HG02642 (cell line): ENCODE measurements at regions not wholly inside any gene's neighbourhood (a gene's known extent, or its start where the extent isn't known, plus 50 kb on each side); places are given as distances from the start of the nearest gene placed in this dataset.

Source experiments
- ATAC-seq: cut with Tn5 transposase; IDR thresholded peaks from one replicate; pipeline ENCODE4 v1.9.1; 2021; ENCODE audit warnings: mild to moderate bottlenecking; ENCODE audit not compliant: unreplicated experiment, poor library complexity

DNA sequence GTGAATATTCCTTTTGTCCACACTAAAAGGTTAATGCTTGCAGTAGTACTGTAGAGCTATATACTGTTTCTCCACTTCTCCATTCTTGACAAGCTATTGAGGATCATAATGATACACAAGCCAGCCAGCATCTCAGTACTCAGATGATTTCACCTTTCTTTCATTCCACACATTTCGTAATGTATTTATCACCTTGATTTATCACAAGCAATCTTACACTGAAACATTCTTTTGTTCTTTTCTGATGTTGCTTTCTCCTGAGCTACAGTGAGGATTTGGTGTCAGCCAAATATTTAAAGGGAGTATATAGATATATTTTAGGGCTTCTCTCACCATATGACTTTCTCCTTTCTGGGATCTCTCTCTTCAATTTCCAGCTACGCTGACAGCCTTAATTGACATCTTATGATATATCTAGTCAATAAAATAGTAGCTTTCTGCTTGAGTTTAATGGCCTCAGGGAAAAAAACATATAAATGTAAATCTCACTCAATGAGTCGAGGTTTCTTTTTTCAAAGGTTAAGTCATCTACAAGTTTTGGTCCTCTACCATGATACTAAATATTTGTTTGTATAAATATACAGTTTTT, 1327.0 kb downstream of the NSUN3 start:
- ATAC-seq = no peak

- no peak for ATAC-seq
These were observed 1331.4 kb downstream of the NSUN3 start for GRCh38 chr3:95394286-95394685.

GRCh38 chr3:95399585-95399984, 1336.7 kb downstream of the NSUN3 start:
- no peak for ATAC-seq

- ATAC-seq = no peak
These were observed 1338.8 kb downstream of the NSUN3 start for GRCh38 chr3:95401693-95402092.

DNA sequence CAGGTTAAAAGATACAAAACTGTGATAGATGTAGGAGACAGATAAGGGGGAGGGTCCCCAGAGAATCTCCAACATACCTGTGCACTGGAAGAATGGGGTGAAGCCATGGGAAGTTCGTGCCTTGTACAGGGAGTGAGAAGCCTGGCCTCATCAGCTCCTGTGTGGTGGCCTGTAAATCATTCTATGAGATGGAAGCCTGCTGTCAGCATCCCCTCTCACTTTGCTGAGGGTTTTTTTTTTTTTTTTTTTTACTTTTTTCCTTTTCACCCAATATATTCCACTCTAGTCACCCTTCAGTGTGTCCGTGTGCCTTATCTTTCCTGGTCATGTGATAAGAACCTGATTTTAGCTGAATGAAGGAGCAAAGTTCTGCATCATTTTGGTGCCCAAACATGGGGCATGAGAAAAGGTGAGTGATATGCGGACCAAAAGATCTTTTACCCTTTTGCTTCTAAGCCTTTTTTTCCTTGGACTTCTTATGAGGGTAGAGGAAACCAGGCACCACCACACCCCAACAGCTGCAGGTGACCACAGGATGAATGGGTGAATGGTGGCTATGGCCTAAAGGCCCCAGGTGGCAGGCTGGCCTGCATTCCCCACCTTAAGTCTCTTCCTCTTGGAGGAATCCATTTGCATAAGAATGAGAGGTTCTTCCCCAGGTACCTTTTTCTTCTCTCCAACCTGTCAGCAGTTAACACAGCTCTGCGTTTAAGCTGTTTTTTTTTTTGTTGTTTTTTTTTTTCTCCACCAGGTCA, 1345.0 kb downstream of the NSUN3 start:
- ATAC-seq = no peak

DNA sequence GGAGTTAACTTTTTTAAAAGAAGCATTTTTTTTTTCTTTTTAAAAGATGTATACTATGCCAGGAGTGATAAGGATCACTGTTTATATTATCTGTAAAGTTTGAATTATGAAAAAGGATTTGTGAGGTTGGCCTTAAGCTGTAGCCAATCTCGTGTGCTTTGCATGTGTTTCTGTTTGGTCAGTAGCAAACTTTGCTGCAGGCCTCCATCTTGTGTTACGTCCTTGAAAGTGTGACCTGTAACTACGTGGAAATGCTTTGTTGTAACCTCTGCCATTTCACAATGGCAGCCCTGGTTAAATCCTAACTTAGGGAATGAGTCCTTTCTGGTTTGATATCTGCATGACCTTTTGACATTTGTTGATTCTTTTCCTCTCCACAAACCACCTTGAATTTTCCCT, 1345.6 kb downstream of the NSUN3 start:
- ATAC-seq = no peak

- ATAC-seq = no peak
These were observed 1355.4 kb downstream of the NSUN3 start for GRCh38 chr3:95418251-95418650.

GRCh38 chr3:95424279-95424678, 1361.4 kb downstream of the NSUN3 start:
- ATAC-seq = no peak

DNA sequence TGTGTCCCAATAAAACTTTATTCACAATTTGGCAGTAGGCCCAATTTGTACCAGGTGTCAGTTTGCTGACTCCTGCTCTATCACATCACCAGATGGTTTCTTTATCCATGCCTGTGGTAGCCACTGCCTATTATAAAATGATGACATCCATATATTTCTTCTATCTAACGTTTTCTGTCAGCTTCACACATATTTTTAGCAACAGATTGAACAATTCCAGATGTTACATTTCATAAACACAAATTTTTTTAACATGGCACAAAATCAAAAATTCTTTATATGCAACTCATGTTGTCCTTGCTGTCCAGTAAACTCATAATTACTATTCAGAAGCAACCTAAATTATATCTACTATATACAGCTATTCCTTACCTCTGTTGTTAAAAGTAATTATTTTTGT, 1371.6 kb downstream of the NSUN3 start:
- ATAC-seq = no peak

- ATAC-seq = no peak
These were observed 1374.5 kb downstream of the NSUN3 start for GRCh38 chr3:95437409-95437808.

- no peak for ATAC-seq
These were observed 1375.4 kb downstream of the NSUN3 start for GRCh38 chr3:95438274-95438673.

- ATAC-seq = no peak
These were observed 1371.6 kb upstream of the EPHA6 start for GRCh38 chr3:95442766-95443165.

GRCh38 chr3:95449841-95450240, 1364.6 kb upstream of the EPHA6 start:
- ATAC-seq = no peak

DNA sequence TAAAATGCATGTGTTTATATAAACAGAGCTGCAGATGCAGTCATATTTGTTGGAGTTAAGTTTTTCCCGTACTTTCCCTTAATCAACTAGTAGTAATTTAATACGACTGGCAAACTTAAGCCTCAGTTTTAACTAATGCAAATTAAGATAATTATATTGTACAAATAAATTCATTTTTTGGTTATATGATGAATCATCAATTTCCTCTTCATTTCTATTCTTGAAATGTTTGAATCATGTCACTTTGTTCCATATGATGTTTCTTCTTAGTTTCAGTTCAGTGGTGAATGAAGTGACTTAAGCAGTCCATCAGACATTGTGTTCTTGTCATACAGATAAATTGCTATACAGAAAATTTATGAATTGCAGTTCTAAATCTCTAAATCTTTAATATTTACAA, 1361.2 kb upstream of the EPHA6 start:
- ATAC-seq = no peak

DNA sequence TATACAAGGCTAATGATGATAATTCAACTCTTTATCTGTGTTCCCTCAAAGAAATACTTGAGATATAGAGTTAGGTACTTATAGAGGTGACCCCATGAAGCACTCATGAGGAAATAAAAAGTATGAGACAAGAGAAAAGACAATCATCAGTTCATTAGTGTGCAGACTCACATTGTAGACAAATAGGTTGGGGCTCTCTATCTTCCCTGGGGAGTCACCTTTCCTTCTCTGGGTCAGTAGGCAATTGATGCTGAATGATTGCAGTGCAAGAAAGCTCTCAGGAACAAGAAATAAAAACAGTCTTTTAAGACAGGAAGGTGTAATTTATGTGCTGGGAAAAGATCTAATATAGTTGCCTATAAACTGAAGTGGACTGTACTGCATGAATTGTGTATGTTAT, 1357.6 kb upstream of the EPHA6 start:
- ATAC-seq = no peak

DNA sequence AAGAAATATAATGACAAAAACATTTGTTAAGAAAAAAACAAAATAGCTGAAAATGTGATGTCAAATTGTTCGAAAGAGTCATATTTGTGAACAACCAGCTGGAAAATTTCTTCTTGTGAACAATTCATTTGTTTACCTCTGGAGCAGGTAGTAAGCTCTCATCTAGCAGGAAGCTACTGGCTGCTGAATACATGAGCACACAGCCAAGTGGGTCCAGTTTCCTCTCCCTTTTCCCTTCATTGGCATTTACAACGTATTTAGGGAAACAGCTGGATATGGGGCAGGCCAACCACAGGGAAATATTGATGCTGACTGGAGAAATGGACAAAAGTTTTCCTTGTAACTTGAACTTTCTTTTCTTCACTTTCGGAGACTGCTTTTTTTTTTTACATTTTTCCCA, 1354.7 kb upstream of the EPHA6 start:
- ATAC-seq = no peak

GRCh38 chr3:95460274-95460673, 1354.1 kb upstream of the EPHA6 start:
- ATAC-seq = no peak

- no peak for ATAC-seq
These were observed 1352.2 kb upstream of the EPHA6 start for GRCh38 chr3:95462161-95462560.

GRCh38 chr3:95464346-95464745, 1350.0 kb upstream of the EPHA6 start:
- ATAC-seq = no peak

GRCh38 chr3:95468331-95468730, 1346.1 kb upstream of the EPHA6 start:
- no peak for ATAC-seq

DNA sequence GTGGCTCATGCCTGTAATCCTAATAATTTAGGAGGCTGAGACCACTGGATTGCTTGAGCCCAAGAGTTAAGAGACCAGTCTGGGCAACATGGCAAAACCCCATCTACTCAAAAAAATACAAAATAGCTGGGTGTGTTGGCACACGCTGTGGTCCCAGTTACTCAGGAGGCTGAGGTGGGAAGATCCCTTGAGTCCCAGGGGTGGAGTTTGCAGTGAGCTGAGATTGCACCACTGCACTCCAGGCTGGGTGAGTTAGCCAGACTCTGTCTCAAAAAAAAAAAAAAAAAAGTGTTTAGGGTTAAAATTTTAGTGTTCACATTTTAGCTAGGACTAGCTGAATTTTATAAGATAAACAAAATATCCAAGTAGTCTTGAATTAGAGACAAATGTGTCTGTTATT, 1340.1 kb upstream of the EPHA6 start:
- ATAC-seq = no peak

DNA sequence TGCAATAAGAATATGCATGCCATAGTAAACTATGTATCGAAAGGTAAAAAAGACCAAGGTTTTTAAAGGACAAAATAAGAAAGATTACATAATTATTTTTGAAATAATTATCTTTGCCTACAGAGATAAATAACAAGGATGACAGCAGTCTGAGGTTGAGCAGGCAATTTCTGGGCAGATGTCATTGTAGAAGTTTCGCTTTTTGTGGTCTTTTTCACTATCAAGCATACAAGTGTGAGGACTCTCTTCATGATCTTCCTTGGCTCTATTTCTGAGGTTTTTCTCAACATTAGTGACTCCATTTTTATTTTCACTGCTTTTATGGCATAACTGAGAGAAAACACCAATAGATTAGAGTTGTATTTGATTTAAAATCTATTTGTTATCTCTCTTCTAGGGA, 1337.9 kb upstream of the EPHA6 start:
- ATAC-seq = no peak
